Prostate gland (tissue), 2 donors: ENCODE measurements at regions not wholly inside any gene's neighbourhood (a gene's known extent, or its start where the extent isn't known, plus 50 kb on each side); places are given as distances from the start of the nearest gene placed in this dataset.
"Not testable (repeated sequence)": the region's sequence is repeated elsewhere in the genome, so short reads cannot be mapped to it uniquely, and the experiment has no call there.

Experiments
- POLR2AphosphoS5 ChIP-seq: sonication (generic); formaldehyde crosslinking; IDR thresholded peaks from one replicate; pipeline ENCODE4 v1.6.1; 2017; ENCODE audit warnings: antibody characterized with exemption
- TF ChIP-seq, protein P1 (sequence below), 4 experiments: fragments of 200-600 bp in 2 of 4; fragments of 450-650 bp in 2 of 4; sonication (generic) in 2 of 4; IDR thresholded peaks; 1 replicate in 3 of 4; 2 replicates in 1 of 4; pipeline ENCODE4 v1.5.1; 2016 to 2019; ENCODE audit warnings: antibody characterized with exemption in 4 of 4, mild to moderate bottlenecking in 2 of 4, moderate library complexity in 2 of 4

DNA sequence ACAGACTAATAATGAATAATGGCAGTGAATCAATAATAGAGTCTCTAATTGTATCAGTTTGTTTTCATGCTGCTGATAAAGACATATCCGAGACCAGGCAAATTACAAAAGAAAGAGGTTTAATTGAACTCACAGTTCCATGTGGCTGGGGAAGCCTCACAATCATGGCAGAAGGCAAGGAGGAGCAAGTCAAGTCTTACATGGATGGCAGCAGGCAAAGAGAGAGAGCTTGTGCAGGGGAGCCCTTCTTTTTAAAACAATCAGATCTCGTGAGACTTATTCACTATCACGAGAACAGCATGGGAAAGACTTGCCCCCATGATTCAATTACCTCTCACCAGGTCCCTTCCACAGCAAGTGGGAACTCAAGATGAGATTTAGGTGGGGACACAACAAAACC, 53.4 kb upstream of the TRAM1L1 start:
- TF ChIP-seq, protein P1, sequence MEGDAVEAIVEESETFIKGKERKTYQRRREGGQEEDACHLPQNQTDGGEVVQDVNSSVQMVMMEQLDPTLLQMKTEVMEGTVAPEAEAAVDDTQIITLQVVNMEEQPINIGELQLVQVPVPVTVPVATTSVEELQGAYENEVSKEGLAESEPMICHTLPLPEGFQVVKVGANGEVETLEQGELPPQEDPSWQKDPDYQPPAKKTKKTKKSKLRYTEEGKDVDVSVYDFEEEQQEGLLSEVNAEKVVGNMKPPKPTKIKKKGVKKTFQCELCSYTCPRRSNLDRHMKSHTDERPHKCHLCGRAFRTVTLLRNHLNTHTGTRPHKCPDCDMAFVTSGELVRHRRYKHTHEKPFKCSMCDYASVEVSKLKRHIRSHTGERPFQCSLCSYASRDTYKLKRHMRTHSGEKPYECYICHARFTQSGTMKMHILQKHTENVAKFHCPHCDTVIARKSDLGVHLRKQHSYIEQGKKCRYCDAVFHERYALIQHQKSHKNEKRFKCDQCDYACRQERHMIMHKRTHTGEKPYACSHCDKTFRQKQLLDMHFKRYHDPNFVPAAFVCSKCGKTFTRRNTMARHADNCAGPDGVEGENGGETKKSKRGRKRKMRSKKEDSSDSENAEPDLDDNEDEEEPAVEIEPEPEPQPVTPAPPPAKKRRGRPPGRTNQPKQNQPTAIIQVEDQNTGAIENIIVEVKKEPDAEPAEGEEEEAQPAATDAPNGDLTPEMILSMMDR (IDR thresholded peaks at IDR 0.05): not testable (repeated sequence)
- not testable (repeated sequence) for TF ChIP-seq POLR2AphosphoS5
